ENCODE measurements at regions not wholly inside any gene's neighbourhood (a gene's known extent, or its start where the extent isn't known, plus 50 kb on each side); places are given as distances from the start of the nearest gene placed in this dataset.

- TF ChIP-seq, protein P1, sequence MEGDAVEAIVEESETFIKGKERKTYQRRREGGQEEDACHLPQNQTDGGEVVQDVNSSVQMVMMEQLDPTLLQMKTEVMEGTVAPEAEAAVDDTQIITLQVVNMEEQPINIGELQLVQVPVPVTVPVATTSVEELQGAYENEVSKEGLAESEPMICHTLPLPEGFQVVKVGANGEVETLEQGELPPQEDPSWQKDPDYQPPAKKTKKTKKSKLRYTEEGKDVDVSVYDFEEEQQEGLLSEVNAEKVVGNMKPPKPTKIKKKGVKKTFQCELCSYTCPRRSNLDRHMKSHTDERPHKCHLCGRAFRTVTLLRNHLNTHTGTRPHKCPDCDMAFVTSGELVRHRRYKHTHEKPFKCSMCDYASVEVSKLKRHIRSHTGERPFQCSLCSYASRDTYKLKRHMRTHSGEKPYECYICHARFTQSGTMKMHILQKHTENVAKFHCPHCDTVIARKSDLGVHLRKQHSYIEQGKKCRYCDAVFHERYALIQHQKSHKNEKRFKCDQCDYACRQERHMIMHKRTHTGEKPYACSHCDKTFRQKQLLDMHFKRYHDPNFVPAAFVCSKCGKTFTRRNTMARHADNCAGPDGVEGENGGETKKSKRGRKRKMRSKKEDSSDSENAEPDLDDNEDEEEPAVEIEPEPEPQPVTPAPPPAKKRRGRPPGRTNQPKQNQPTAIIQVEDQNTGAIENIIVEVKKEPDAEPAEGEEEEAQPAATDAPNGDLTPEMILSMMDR (IDR thresholded peaks at IDR 0.05), result no peak
- no peak for TF ChIP-seq EZH2phosphoT487 (IDR thresholded peaks at IDR 0.05)
Measured at GRCh38 chr2:8309131-8309530, 372.7 kb upstream of the ID2 start.
